ENCODE measurements at regions not wholly inside any gene's neighbourhood (a gene's known extent, or its start where the extent isn't known, plus 50 kb on each side); places are given as distances from the start of the nearest gene placed in this dataset.

DNA sequence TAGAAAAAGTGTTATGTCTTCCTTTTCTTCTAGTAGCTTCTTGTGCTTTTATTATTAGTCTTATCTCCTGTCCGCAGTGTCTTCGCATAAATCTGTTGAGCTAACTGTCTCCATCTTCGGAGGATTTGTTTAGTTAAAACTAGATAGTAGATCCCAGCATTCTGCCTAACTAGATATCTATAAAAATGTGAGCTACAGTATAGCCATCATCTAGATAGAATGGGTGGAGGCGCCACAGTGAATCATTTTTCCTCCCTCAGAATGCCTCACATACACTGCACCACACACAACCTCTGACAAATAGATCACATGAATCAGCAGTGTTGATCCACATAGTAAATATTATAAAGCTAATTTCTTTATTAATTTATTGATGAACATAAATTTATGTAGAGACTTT is 220.3 kb upstream of the GAS1 start:
- TF ChIP-seq CTCF (conservative IDR thresholded peaks at IDR 0.05; ENCODE audit: low read depth in 2 of 2) (no peak), POLR2AphosphoS5 (IDR thresholded peaks at IDR 0.05; ENCODE audit: low read depth) (no peak), EZH2 (IDR thresholded peaks at IDR 0.05; ENCODE audit: low read depth, unreplicated experiment) (no peak), ETS1 (IDR thresholded peaks at IDR 0.05) (no peak), EZH2phosphoT487 (IDR thresholded peaks at IDR 0.05; ENCODE audit: unreplicated experiment) (no peak)
- TF ChIP-seq, protein P1, sequence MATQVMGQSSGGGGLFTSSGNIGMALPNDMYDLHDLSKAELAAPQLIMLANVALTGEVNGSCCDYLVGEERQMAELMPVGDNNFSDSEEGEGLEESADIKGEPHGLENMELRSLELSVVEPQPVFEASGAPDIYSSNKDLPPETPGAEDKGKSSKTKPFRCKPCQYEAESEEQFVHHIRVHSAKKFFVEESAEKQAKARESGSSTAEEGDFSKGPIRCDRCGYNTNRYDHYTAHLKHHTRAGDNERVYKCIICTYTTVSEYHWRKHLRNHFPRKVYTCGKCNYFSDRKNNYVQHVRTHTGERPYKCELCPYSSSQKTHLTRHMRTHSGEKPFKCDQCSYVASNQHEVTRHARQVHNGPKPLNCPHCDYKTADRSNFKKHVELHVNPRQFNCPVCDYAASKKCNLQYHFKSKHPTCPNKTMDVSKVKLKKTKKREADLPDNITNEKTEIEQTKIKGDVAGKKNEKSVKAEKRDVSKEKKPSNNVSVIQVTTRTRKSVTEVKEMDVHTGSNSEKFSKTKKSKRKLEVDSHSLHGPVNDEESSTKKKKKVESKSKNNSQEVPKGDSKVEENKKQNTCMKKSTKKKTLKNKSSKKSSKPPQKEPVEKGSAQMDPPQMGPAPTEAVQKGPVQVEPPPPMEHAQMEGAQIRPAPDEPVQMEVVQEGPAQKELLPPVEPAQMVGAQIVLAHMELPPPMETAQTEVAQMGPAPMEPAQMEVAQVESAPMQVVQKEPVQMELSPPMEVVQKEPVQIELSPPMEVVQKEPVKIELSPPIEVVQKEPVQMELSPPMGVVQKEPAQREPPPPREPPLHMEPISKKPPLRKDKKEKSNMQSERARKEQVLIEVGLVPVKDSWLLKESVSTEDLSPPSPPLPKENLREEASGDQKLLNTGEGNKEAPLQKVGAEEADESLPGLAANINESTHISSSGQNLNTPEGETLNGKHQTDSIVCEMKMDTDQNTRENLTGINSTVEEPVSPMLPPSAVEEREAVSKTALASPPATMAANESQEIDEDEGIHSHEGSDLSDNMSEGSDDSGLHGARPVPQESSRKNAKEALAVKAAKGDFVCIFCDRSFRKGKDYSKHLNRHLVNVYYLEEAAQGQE (IDR thresholded peaks at IDR 0.05; ENCODE audit: unreplicated experiment) = no peak
